K562 (cell line): ENCODE measurements at regions not wholly inside any gene's neighbourhood (a gene's known extent, or its start where the extent isn't known, plus 50 kb on each side); places are given as distances from the start of the nearest gene placed in this dataset.

Experiments used
- ATAC-seq: fragments of 200-7000 bp; cut with Tn5 transposase; 3 replicates; pipeline ENCODE4 v1.9.1; 2020; ENCODE audit warnings: moderate library complexity
- BruUV-seq: library from RNA; stranded (reverse); fragments of 400-500 nt; replicated peaks from 2 replicates; lab custom pipeline; 2021; lab: Mats Ljungman, UMichigan
- CTCF ChIA-PET: fragments of 300-600 bp; formaldehyde crosslinking; extraction: SDS; loops from one replicate; lab custom pipeline; 2021; ENCODE audit warnings: low intra/inter-chr PET ratio; lab: Yijun Ruan, JAX
- POLR2A ChIA-PET: fragments of 300-600, 350-650 bp; sonication (Branson Sonifier 250); formaldehyde crosslinking; extraction: SDS; loops from one replicate; lab custom pipeline; 2021; ENCODE audit warnings: antibody characterized with exemption, inconsistent platforms; lab: Yijun Ruan, JAX
- DNase-seq, 4 experiments: peaks; one replicate each; pipeline versions ENCODE4 v3.0.0 to v3.0.0-alpha.2; 2011 to 2018; ENCODE audit warnings: low spot score in 3 of 4, mixed read lengths in 3 of 4; ENCODE audit errors: extremely low read depth in 1 of 4
- FAIRE-seq: peaks from 2 replicates; lab custom pipeline; 2011; peaks lifted over from hg19 to GRCh38; lab: Jason Lieb, UNC
- H2AFZ ChIP-seq: 2 replicates; pipeline ENCODE4 v1.6.0; 2011; ENCODE audit warnings: low read depth, low read length, control low read depth, inconsistent platforms
- H3K27ac ChIP-seq: fragments of 200-600 bp; 3 replicates; pipeline ENCODE4 v1.8.0; 2011; ENCODE audit warnings: low read depth, mild to moderate bottlenecking, control low read depth, inconsistent platforms, low read length, moderate library complexity, mixed read lengths; ENCODE audit errors: extremely low read depth
- H3K27me3 ChIP-seq, 2 experiments: fragments of 300-600 bp in 1 of 2; 2 replicates in 1 of 2; 3 replicates in 1 of 2; pipeline versions ENCODE4 v1.6.0 to v1.8.0; 2011; ENCODE audit warnings: inconsistent platforms in 2 of 2, low read length in 2 of 2, mild to moderate bottlenecking in 1 of 2, mixed read lengths in 1 of 2, moderate library complexity in 1 of 2; ENCODE audit not compliant: control insufficient read depth in 2 of 2, insufficient read depth in 2 of 2
- H3K36me3 ChIP-seq: fragments of 300-600 bp; 3 replicates; pipeline ENCODE4 v1.8.0; 2011; ENCODE audit warnings: mild to moderate bottlenecking, low read length, inconsistent platforms; ENCODE audit not compliant: control insufficient read depth, insufficient read depth
- H3K4me1 ChIP-seq, 2 experiments: fragments of 200-600 bp in 1 of 2; replicated peaks in 1 of 2; 2 replicates in 1 of 2; 3 replicates in 1 of 2; pipeline versions ENCODE4 v1.5.1 to v1.8.0; 2011; ENCODE audit warnings: inconsistent platforms in 2 of 2, low read length in 2 of 2, mild to moderate bottlenecking in 1 of 2, mixed read lengths in 1 of 2, moderate library complexity in 1 of 2; ENCODE audit not compliant: control insufficient read depth in 2 of 2, insufficient read depth in 2 of 2
- H3K4me2 ChIP-seq: 2 replicates; pipeline ENCODE4 v1.6.1; 2011; ENCODE audit warnings: low read length, control low read depth, inconsistent platforms, mixed read lengths; ENCODE audit not compliant: insufficient read depth
- H3K4me3 ChIP-seq: fragments of 200-600 bp; sonication (generic), shearing (Covaris generic); 2 replicates; pipeline ENCODE4 v1.5.1; 2016; ENCODE audit warnings: control low read depth, inconsistent platforms
- H3K79me2 ChIP-seq: fragments of 200-600 bp; 3 replicates; pipeline ENCODE4 v1.8.0; 2011; ENCODE audit warnings: low read length, inconsistent platforms; ENCODE audit not compliant: control insufficient read depth, insufficient read depth
- H3K9ac ChIP-seq, 2 experiments: 2 replicates each; pipeline versions ENCODE4 v1.6.0 to v1.6.1; 2011; ENCODE audit warnings: low read depth in 2 of 2, low read length in 2 of 2, control low read depth in 1 of 2, inconsistent platforms in 1 of 2, mild to moderate bottlenecking in 1 of 2, mixed read lengths in 1 of 2; ENCODE audit not compliant: insufficient read depth in 1 of 2
- H3K9me1 ChIP-seq: one replicate; pipeline ENCODE4 v1.6.0; 2011; ENCODE audit warnings: inconsistent platforms, mild to moderate bottlenecking, low read length, moderate library complexity; ENCODE audit not compliant: control insufficient read depth, insufficient read depth
- H3K9me3 ChIP-seq: replicated peaks from 2 replicates; pipeline ENCODE4 v1.5.1; 2011; ENCODE audit warnings: low read depth, low read length, inconsistent platforms; ENCODE audit not compliant: control insufficient read depth, insufficient read depth
- H4K20me1 ChIP-seq: replicated peaks from 2 replicates; pipeline ENCODE4 v1.6.1; 2011; ENCODE audit warnings: low read length, inconsistent platforms, mixed read lengths; ENCODE audit not compliant: control insufficient read depth, insufficient read depth
- ADNP ChIP-seq: fragments of 200-800 bp; sonication (Bioruptor generic); IDR thresholded peaks from 2 replicates; pipeline ENCODE4 v1.6.1; 2016; ENCODE audit warnings: missing genetic modification characterization, missing compliant biosample characterization
- CBX8 ChIP-seq: fragments of 200-600 bp; sonication (generic); IDR thresholded peaks from 2 replicates; pipeline ENCODE4 v1.6.1; 2012; ENCODE audit warnings: borderline replicate concordance, mixed run types, low read depth, mild to moderate bottlenecking, moderate library complexity, mixed read lengths, low read length, control low read depth, inconsistent platforms; ENCODE audit not compliant: poor library complexity, severe bottlenecking; ENCODE audit errors: extremely low read depth
- CCAR2 ChIP-seq: fragments of 200-400 bp; formaldehyde crosslinking; IDR thresholded peaks from 2 replicates; pipeline ENCODE4 v1.6.1; 2017; ENCODE audit warnings: mild to moderate bottlenecking, low read depth, low read length
- CREM ChIP-seq: IDR thresholded peaks from 2 replicates; pipeline ENCODE4 v1.6.1; 2014; ENCODE audit warnings: antibody characterized with exemption, low read depth
- E2F3 ChIP-seq: fragments of 250-450 bp; sonication (Bioruptor Pico); IDR thresholded peaks from 2 replicates; pipeline ENCODE4 v1.4.0; 2020; ENCODE audit warnings: mild to moderate bottlenecking
- ETV5 ChIP-seq: sonication (generic); formaldehyde crosslinking; IDR thresholded peaks from 2 replicates; pipeline ENCODE4 v1.4.0; 2020; ENCODE audit warnings: low read depth, mild to moderate bottlenecking, missing genetic modification reagents
- GABPB1 ChIP-seq: sonication (generic); formaldehyde crosslinking; IDR thresholded peaks from 2 replicates; pipeline ENCODE4 v1.8.0; 2022; ENCODE audit warnings: mild to moderate bottlenecking, missing genetic modification reagents
- KDM5B ChIP-seq: fragments of 200-600 bp; sonication (generic); IDR thresholded peaks from 2 replicates; pipeline ENCODE4 v1.6.1; 2012; ENCODE audit warnings: low read depth, mild to moderate bottlenecking, moderate library complexity, low read length, control low read depth, inconsistent platforms; ENCODE audit not compliant: insufficient replicate concordance
- NR3C1 ChIP-seq: sonication (generic); formaldehyde crosslinking; IDR thresholded peaks from 2 replicates; pipeline ENCODE4 v1.8.1; 2022; ENCODE audit warnings: missing genetic modification reagents
- SMAD1 ChIP-seq: fragments of 150-350 bp; IDR thresholded peaks from 2 replicates; pipeline ENCODE4 v1.6.1; 2014; ENCODE audit warnings: low read length, low read depth; ENCODE audit not compliant: partially characterized antibody
- TAF1 ChIP-seq: IDR thresholded peaks from 2 replicates; pipeline ENCODE4 v1.6.1; 2011; ENCODE audit warnings: mild to moderate bottlenecking, low read length, moderate library complexity; ENCODE audit not compliant: insufficient read depth, control insufficient read depth, severe bottlenecking; ENCODE audit errors: extremely low read depth
- TCF7 ChIP-seq: sonication (generic); IDR thresholded peaks from 2 replicates; pipeline ENCODE4 v1.6.1; 2016; ENCODE audit warnings: antibody characterized with exemption, borderline replicate concordance
- TGIF2 ChIP-seq: sonication (generic); formaldehyde crosslinking; IDR thresholded peaks from 2 replicates; pipeline ENCODE4 v1.8.1; 2022; ENCODE audit warnings: mild to moderate bottlenecking, missing genetic modification reagents, moderate library complexity
- XRCC4 ChIP-seq: IDR thresholded peaks from one replicate; pipeline ENCODE4 v1.6.1; 2011; ENCODE audit not compliant: insufficient read depth, insufficient read length; ENCODE audit errors: extremely low read depth
- ZFX ChIP-seq: sonication (generic); formaldehyde crosslinking; IDR thresholded peaks from 2 replicates; pipeline ENCODE4 v1.8.0; 2022; ENCODE audit warnings: mild to moderate bottlenecking, missing genetic modification reagents, moderate library complexity
- ZNF644 ChIP-seq: fragments of 200-800 bp; sonication (Bioruptor generic); IDR thresholded peaks from 2 replicates; pipeline ENCODE4 v1.6.1; 2016; ENCODE audit warnings: low read depth, missing genetic modification characterization, missing compliant biosample characterization
- ZNF79 ChIP-seq: fragments of 250-450 bp; sonication (Bioruptor Pico); IDR thresholded peaks from 2 replicates; pipeline ENCODE4 v1.4.0; 2020; ENCODE audit warnings: low read depth, mild to moderate bottlenecking, moderate library complexity
- WGBS: fragments of 100-300 bp; shearing (Covaris generic); methylation state at CpG from one replicate; pipeline ENCODE4 v1.1.6; 2016; ENCODE audit warnings: low coverage, mixed read lengths; ENCODE audit not compliant: insufficient coverage; ENCODE audit errors: missing lambda C conversion rate; 5-methylcytosine and 5-hydroxymethylcytosine counted together
- in situ Hi-C: fragments of 300-500 bp; cut with MboI; formaldehyde crosslinking; loops from 4 replicates; pipeline ENCODE4 v1.15.0; 2018; ENCODE audit warnings: inconsistent platforms, mixed read lengths
- intact Hi-C: fragments of 100-400 bp; cut with micrococcal nuclease; formaldehyde crosslinking; loops from 2 replicates; pipeline ENCODE4 v1.14.2; 2022
- TF ChIP-seq, protein P1 (sequence below): IDR thresholded peaks from 3 replicates; pipeline ENCODE4 v1.6.1; 2011; ENCODE audit warnings: borderline replicate concordance, mild to moderate bottlenecking, moderate library complexity; ENCODE audit not compliant: insufficient read length; ENCODE audit errors: extremely low read depth

DNA sequence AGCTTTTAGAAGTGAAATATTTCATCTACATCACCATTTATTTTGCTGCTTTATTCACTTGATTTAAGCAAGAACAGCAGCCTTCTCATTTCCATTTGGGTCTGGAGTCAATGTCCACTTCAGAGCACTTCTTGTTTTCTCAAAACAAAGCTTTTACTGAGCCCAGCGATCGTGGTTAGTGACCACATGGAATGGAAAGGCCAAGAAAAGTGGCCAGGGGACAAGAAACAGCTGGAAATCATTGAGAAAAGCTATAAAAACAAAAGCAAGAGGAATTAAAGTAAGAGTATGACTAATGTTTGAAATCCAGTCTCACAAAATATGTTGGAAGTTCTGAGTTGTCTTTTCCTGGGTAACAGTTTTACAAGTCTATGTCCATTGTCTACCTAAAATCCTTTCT, 328.4 kb upstream of the INTU start:
- Histone ChIP-seq H3K4me3 (no peak overlapping the region), H3K79me2 (no peaks in the 10 kb centered on the region), H3K36me3 (no peaks in the 10 kb centered on the region), H3K4me2 (no peak overlapping the region), H3K9me1 (no peaks in the 10 kb centered on the region), H3K9me3 (no peaks in the 10 kb centered on the region), H3K27me3 (no peaks in the 10 kb centered on the region), H2AFZ (no peak overlapping the region), H4K20me1 (no peaks in the 10 kb centered on the region), H3K4me1 (no peaks in the 10 kb centered on the region), H3K27ac (no peak overlapping the region), H3K9ac (no peak overlapping the region)
- DNase-seq (no peak), ATAC-seq (no peak), FAIRE-seq (no peak)
- ChIA-PET POLR2A (no interaction called here), CTCF (no interaction called here)
- intact Hi-C loops (no loop called here), in situ Hi-C loops (no loop called here)
- 0% methylated on average over 2 of the region's 2 CpGs for WGBS
- TF ChIP-seq TCF7, result no peak
- TF ChIP-seq TGIF2, result no peak
- no peak for TF ChIP-seq CCAR2
- TF ChIP-seq ZNF79 (CRISPR knock-in tag), result no peak
- no peak for TF ChIP-seq SMAD1
- no peak for TF ChIP-seq CREM
- TF ChIP-seq ZNF644 (tag), result no peak
- no peak for TF ChIP-seq ADNP
- TF ChIP-seq, protein P1, sequence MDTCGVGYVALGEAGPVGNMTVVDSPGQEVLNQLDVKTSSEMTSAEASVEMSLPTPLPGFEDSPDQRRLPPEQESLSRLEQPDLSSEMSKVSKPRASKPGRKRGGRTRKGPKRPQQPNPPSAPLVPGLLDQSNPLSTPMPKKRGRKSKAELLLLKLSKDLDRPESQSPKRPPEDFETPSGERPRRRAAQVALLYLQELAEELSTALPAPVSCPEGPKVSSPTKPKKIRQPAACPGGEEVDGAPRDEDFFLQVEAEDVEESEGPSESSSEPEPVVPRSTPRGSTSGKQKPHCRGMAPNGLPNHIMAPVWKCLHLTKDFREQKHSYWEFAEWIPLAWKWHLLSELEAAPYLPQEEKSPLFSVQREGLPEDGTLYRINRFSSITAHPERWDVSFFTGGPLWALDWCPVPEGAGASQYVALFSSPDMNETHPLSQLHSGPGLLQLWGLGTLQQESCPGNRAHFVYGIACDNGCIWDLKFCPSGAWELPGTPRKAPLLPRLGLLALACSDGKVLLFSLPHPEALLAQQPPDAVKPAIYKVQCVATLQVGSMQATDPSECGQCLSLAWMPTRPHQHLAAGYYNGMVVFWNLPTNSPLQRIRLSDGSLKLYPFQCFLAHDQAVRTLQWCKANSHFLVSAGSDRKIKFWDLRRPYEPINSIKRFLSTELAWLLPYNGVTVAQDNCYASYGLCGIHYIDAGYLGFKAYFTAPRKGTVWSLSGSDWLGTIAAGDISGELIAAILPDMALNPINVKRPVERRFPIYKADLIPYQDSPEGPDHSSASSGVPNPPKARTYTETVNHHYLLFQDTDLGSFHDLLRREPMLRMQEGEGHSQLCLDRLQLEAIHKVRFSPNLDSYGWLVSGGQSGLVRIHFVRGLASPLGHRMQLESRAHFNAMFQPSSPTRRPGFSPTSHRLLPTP, result no peak
- no peak for TF ChIP-seq TAF1
- TF ChIP-seq E2F3 (CRISPR knock-in tag), result no peak
- no peak for TF ChIP-seq XRCC4
- TF ChIP-seq GABPB1, result no peak
- no peak for TF ChIP-seq ZFX
- TF ChIP-seq CBX8, result no peak
- TF ChIP-seq ETV5 (CRISPR knock-in tag), result no peak
- TF ChIP-seq KDM5B, result no peak
- TF ChIP-seq NR3C1, result no peak
- no TSS peak for BruUV-seq
